ENCODE measurements at regions not wholly inside any gene's neighbourhood (a gene's known extent, or its start where the extent isn't known, plus 50 kb on each side); places are given as distances from the start of the nearest gene placed in this dataset.

DNA sequence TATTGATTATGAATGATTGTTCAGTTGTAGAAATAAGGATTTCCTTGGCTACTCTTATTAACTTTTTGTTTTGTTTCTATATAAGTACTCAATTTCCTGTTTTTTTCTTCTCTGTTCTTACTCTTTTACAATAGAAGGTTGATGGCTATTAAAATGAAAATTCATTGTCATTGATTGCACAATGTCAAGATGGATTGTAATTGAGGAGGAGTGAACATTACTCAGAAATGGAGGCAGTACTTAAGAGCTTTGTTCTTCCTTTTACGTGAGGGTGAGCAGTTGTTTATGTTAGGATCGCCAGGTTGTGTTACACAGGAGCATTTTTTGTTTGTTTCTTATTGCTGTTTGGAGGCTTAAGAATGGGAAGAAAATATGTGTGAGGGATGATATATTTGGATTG lies 2062.4 kb downstream of the ARAP2 start:
- ChIA-PET POLR2A (no interaction called here), CTCF (no interaction called here)
- no peaks in the 10 kb centered on the region for H3K36me3 Mint-ChIP-seq (ENCODE audit: low read depth)
- Histone ChIP-seq H3K27me3 (ENCODE audit: control insufficient read depth in 1 of 2, insufficient read depth in 2 of 2, low read length in 2 of 2) (no peaks in the 10 kb centered on the region), H3K27ac (ENCODE audit: low read depth in 1 of 2, low read length in 2 of 2) (no peak overlapping the region), H3K4me3 (ENCODE audit: low read length) (no peak overlapping the region), H3K9me3 (ENCODE audit: control insufficient read depth in 1 of 2, insufficient read depth in 1 of 2, low read length in 2 of 2) (no peaks in the 10 kb centered on the region), H3K36me3 (ENCODE audit: insufficient read depth, low read length) (no peaks in the 10 kb centered on the region), H3K4me1 (ENCODE audit: insufficient read depth, low read length) (no peaks in the 10 kb centered on the region)
- TF ChIP-seq, protein P1, sequence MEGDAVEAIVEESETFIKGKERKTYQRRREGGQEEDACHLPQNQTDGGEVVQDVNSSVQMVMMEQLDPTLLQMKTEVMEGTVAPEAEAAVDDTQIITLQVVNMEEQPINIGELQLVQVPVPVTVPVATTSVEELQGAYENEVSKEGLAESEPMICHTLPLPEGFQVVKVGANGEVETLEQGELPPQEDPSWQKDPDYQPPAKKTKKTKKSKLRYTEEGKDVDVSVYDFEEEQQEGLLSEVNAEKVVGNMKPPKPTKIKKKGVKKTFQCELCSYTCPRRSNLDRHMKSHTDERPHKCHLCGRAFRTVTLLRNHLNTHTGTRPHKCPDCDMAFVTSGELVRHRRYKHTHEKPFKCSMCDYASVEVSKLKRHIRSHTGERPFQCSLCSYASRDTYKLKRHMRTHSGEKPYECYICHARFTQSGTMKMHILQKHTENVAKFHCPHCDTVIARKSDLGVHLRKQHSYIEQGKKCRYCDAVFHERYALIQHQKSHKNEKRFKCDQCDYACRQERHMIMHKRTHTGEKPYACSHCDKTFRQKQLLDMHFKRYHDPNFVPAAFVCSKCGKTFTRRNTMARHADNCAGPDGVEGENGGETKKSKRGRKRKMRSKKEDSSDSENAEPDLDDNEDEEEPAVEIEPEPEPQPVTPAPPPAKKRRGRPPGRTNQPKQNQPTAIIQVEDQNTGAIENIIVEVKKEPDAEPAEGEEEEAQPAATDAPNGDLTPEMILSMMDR (IDR thresholded peaks at IDR 0.05): no peak
- DNase-seq: no peak
- no peaks in the 10 kb centered on the region for H3K27me3 Mint-ChIP-seq
- peaks cover 5% of the 10 kb centered on the region for H3K9me3 Mint-ChIP-seq
- intact Hi-C loops (cut with DNase I, micrococcal nuclease): no loop called here
- ATAC-seq (ENCODE audit: poor library complexity): no peak
- no peak overlapping the region for H3K27ac Mint-ChIP-seq
- H3K4me1 Mint-ChIP-seq (ENCODE audit: low read depth): no peaks in the 10 kb centered on the region
- H3K4me3 Mint-ChIP-seq: no peak overlapping the region

DNA sequence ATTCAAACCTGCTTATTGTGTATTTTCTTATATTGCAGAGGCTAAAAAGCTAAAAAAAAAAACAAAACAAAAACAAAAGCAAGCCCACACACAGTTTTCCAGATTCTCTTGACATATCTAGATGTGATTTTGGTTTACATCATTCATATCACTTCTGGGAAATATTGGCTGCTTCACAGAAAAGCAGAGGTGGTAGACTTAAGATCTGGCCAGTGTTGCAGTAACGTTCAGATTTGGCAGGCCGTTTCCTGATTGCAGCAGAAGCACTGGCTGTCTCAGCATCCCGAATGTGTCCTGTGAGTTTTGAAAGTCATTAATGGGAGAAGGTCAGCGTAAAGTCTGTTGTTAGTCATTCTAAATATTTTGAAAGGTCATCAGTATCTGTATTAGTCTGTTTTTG lies 2062.0 kb downstream of the ARAP2 start:
- no peak overlapping the region for H3K27ac Mint-ChIP-seq
- TF ChIP-seq, protein P1 (IDR thresholded peaks at IDR 0.05): no peak
- H3K9me3 Mint-ChIP-seq: peaks cover 5% of the 10 kb centered on the region
- H3K27me3 Mint-ChIP-seq: no peaks in the 10 kb centered on the region
- no peak for ATAC-seq (ENCODE audit: poor library complexity)
- Histone ChIP-seq H3K27me3 (ENCODE audit: control insufficient read depth in 1 of 2, insufficient read depth in 2 of 2, low read length in 2 of 2) (no peaks in the 10 kb centered on the region), H3K27ac (ENCODE audit: low read depth in 1 of 2, low read length in 2 of 2) (no peak overlapping the region), H3K36me3 (ENCODE audit: insufficient read depth, low read length) (no peaks in the 10 kb centered on the region), H3K4me3 (ENCODE audit: low read length) (no peak overlapping the region), H3K4me1 (ENCODE audit: insufficient read depth, low read length) (no peaks in the 10 kb centered on the region), H3K9me3 (ENCODE audit: control insufficient read depth in 1 of 2, insufficient read depth in 1 of 2, low read length in 2 of 2) (no peaks in the 10 kb centered on the region)
- ChIA-PET CTCF (no interaction called here), POLR2A (no interaction called here)
- no peaks in the 10 kb centered on the region for H3K36me3 Mint-ChIP-seq (ENCODE audit: low read depth)
- H3K4me1 Mint-ChIP-seq (ENCODE audit: low read depth): no peaks in the 10 kb centered on the region
- no peak for DNase-seq
- intact Hi-C loops (cut with DNase I, micrococcal nuclease): no loop called here
- no peak overlapping the region for H3K4me3 Mint-ChIP-seq

DNA sequence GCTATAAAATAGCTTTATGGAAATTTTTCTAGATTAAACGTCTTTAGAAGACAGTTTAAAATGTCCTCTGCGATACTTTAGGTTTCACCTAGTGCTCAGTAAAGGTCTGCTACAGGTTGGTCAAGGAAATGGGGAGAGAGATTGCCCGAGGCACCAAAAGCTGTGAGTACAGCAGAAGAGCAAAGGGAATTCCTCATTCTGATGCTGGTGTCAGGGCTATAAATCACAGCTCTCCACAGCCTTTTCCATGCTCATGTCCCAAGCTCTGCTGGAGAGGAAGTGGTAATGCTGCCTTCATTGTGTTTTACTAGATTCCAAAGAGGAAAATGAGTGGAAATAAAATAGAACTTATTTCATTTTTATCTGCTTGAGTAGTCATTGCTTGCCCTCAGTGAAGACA lies 2060.4 kb downstream of the ARAP2 start:
- Mint-ChIP-seq H3K9me3 (peaks cover 5% of the 10 kb centered on the region), H3K27me3 (no peaks in the 10 kb centered on the region), H3K36me3 (ENCODE audit: low read depth) (no peaks in the 10 kb centered on the region), H3K27ac (no peak overlapping the region), H3K4me3 (no peak overlapping the region), H3K4me1 (ENCODE audit: low read depth) (no peaks in the 10 kb centered on the region)
- H3K27ac ChIP-seq (ENCODE audit: low read depth in 1 of 2, low read length in 2 of 2): no peak overlapping the region
- H3K36me3 ChIP-seq (ENCODE audit: insufficient read depth, low read length): no peaks in the 10 kb centered on the region
- TF ChIP-seq, protein P1 (IDR thresholded peaks at IDR 0.05): no peak
- H3K4me1 ChIP-seq (ENCODE audit: insufficient read depth, low read length): no peaks in the 10 kb centered on the region
- intact Hi-C loops (cut with DNase I, micrococcal nuclease): no loop called here
- DNase-seq: no peak
- H3K27me3 ChIP-seq (ENCODE audit: control insufficient read depth in 1 of 2, insufficient read depth in 2 of 2, low read length in 2 of 2): no peaks in the 10 kb centered on the region
- H3K4me3 ChIP-seq (ENCODE audit: low read length): no peak overlapping the region
- POLR2A ChIA-PET: no interaction called here
- CTCF ChIA-PET: no interaction called here
- peaks cover 0 to 3% of the 10 kb centered on the region in 2 experiments for H3K9me3 ChIP-seq (ENCODE audit: control insufficient read depth in 1 of 2, insufficient read depth in 1 of 2, low read length in 2 of 2)
- ATAC-seq (ENCODE audit: poor library complexity): no peak
